GM18498 (cell line): ENCODE measurements at regions not wholly inside any gene's neighbourhood (a gene's known extent, or its start where the extent isn't known, plus 50 kb on each side); places are given as distances from the start of the nearest gene placed in this dataset.

Experiments used
- ATAC-seq: cut with Tn5 transposase; IDR thresholded peaks from one replicate; pipeline ENCODE4 v1.9.1; 2021; ENCODE audit warnings: mild to moderate bottlenecking, moderate library complexity; ENCODE audit not compliant: unreplicated experiment

GRCh38 chr7:21077602-21078001, 290.9 kb upstream of the SP8 start:
- no peak for ATAC-seq

GRCh38 chr7:21084286-21084685, 297.6 kb upstream of the SP8 start:
- no peak for ATAC-seq

DNA sequence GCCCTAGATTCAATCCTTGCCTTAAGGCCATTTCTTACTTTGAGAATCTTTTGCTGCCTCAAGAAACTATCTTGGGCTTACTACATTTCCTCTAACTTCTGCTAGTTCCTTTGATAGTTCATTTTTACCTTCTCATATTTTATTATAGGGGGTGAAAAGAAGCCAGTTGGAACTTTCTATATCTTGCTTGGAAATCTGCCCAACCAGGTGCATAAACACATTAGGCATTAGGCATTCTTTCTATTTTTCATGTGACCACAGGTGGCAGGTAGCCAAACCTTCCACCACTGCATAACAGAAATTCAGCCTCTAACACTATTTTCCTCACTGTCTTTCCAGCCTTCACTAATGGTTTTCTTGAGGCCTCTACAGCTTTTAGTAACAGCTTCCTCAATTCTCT, 300.0 kb upstream of the SP8 start:
- no peak for ATAC-seq

DNA sequence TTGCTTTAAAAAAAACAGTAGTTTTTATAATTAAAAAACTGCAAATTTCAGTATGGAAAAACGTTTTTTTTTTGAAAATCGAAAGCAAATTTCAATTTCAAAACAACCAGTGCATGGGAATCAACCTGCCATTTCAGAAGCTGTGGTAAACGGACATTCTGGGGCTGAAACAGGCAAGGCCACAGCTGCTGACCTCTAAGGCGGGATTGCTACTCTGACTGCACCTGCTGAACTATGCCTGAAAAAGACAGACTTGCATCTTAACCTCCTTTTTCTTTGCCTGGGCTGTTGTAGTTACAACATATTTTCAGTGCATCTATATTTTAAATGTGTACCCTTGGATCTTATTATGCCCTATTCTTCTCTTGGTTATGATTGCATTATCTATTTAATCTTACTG, 303.0 kb upstream of the SP8 start:
- no peak for ATAC-seq

DNA sequence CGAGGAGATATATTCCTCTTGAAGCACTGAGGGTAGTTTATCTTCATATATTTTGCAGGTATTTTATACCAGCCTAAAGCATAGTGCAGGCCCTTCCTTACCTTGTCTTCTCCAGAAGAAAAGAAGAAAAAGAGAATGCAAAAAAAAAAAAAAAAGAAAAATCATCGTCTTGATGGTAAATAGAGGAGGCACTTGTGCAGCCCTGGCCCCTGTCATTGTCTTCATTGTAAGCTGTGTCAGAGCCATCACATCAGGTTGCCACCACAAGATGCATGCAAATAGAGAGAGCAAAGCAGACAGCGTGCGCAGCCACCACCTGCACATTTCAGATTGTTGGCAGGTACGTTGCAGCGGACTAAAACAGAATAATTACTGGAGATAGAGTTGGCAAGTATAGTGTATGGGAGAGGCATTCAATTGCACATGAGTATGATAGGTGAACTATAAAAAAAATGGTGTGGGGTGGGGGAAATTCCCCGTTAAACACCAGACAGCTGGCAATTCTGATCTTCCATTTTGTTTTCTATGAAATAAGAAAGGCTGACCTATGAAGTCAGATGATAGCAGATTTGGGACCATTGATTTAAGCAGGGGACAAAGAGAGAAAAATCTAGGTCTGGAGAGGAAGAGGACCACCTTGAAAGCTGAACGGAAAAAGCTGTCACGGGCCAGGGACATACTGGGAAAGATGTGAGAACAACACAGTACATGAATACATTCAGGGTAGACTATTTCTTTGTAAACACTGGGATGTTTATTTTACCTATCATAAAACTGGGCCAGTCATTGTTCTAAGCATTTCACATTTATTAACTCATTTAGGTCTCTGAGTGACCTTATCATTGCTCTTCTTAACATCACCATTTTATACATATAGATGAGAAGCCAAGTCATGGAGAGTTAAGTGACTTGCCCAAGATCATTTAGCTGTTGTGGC, 306.3 kb upstream of the SP8 start:
- no peak for ATAC-seq

- no peak for ATAC-seq
Measured at GRCh38 chr7:21094589-21094988, 307.9 kb upstream of the SP8 start.

DNA sequence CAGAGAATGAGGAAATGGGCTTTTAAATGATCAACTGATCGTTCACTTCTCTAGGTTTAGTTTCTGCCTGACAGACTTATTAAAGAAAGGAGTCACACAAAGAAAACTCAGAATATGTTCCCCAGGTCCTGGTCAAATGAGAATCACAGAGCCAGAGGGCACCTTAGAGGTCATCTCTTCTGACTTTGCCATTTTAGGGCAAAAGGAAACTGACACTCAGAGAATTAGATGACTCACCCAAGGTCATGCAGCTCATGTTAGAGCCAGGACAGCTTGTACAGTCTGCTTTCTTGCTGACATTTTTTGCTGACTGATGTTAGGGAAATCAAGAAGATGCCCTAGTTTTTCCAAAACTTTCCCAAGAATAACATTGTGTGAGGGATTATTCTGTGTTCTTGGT, 312.7 kb upstream of the SP8 start:
- ATAC-seq = no peak

DNA sequence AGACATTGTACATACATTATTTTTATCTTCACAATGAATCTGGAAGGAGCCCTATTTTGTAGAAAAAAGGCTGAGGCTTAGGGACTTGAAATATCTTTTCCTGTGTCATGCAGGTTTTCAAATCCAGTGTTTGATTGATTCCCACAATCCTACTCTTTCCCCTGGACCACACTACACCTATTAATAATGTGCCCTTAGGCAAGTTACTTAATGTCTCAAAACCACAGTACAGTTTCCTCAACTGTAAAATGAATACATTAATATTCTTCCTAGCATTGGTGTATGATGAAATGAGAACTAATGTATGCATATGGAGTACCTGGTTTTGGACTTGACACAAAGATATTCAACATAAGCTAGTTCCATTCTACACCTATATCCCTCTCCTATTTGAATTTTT, 313.3 kb upstream of the SP8 start:
- ATAC-seq = no peak

DNA sequence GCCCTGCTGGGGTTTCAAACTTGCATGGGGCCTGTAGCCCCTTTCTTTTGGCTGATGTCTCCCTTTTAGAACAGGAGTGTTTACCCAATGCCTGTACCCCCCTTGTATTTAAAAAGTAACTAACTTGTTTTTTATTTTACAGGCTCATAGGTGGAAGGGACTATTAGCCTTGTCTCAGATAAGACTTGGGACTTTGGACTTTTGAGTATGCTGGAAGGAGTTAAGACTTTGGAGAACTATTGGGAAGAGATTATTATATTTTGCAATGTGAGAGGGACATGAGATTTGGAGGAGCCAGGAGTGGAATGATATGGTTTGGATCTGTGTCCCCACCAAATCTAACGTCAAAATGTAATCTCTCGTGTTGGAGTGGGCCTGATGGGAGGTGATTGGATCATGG, 314.9 kb upstream of the SP8 start:
- ATAC-seq = no peak

DNA sequence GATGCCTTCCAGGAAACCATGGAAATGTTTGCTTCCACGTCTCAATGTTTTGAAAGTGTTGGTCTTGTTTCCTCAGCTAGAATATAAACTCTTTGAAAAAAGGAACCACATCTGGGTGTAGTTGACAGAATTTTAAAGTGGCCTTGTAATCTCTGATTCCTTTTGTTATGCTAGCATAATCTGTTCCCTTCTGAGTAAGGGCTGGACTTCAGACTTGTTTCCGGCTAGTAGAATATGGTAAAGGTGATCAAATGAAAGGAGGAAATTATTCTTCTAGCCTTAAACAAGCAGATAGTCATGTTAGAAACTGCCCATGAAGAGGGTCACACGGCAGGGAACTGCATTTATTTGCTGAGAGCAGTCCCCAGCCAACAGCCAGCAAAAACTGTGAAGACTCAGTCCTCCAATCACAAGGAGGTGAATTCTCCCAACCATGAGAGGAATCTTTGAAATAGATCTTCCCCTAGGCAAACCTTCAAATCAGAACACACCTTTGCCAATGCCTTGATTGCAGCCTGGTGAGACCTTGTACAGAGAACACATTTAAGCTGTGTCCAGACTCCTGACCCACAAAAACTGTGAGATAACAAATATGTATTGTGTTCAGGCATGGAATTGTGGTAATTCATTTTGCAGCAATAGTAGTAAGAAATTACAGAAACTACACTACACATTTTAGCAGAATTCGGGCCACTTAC, 316.9 kb upstream of the SP8 start:
- no peak for ATAC-seq

GRCh38 chr7:21104124-21104500, 317.4 kb upstream of the SP8 start:
- ATAC-seq = no peak

GRCh38 chr7:21106296-21106732, 319.6 kb upstream of the SP8 start:
- ATAC-seq = no peak

DNA sequence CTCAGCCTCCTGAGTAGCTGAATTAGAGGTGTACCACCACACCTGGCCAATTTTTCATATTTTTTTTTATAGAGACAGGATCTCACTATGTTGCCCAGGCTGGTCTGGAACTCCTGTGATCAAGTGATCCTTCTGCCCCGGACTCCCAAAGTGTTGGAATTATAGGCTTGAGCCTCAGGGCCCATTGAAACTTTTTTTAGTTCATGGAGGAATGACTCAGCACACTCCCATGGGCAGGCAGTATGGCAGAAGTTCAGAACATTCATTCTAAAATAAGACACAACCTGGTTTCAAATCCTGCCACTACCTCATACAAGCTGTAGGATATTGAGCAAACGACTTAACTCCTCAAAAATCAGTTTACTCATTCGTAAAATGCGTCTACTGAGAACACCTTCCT, 320.4 kb upstream of the SP8 start:
- no peak for ATAC-seq

- no peak for ATAC-seq
Measured at GRCh38 chr7:21108182-21108581, 319.7 kb upstream of the SP4 start.

GRCh38 chr7:21113609-21114415, 314.1 kb upstream of the SP4 start:
- ATAC-seq = no peak

DNA sequence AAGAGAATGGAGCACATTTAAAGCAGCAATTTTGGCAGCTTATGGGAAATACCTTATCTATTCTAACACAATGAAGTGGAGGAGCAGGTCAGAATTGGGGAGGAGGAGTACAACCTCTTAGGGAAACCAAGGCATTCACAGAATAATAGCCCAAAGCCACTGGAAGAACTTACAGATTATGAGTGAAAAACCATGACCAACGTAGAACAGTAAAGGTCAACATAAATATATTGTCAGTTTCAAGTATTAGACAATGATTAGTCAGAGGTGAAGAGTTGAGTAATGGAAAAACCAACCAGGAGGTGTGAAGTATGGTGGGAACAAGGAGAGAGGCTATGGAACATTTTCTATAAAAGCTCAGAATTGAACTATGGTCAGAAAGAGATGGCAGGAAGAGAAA, 304.3 kb upstream of the SP4 start:
- ATAC-seq = no peak

DNA sequence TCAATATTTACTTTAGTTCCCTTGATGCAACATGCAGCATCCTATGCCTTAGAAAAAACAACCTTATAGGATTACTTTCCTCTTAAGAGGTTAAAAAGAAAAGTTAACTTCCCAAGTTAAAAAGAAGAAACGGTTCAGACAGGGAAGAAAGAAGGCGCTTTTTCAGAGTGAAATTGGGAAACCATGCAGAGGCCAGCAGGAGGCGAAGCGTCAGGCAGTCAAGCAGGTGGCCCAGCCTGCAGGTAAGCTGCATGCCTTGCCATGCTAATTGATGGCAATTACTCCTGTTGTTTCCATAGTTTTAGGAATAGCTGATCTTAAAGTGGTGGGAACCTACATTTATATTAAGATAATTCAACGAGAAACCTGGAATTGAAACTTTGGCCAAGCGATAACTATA, 302.6 kb upstream of the SP4 start:
- ATAC-seq = no peak

GRCh38 chr7:21128062-21128817, 299.6 kb upstream of the SP4 start:
- ATAC-seq = no peak

DNA sequence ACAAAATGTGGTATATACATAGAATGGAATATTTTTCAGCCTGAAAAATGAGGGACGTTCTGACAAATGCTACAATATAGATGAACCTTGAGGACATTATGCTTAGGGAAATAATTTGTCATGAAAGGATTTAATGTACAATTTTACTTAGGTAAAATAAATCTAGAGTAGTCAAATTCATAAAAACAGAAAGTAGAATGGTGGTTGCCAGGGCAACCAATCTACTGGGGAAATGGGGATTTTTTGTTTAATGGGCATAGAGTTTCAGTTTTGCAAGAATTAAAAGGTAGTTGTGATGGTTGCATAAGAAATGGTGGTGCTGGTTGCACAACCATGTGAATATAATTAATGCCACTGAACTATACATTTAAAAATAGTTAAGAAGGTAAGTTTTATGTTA, 296.0 kb upstream of the SP4 start:
- ATAC-seq = no peak

GRCh38 chr7:21134631-21135030, 293.3 kb upstream of the SP4 start:
- ATAC-seq = no peak

GRCh38 chr7:21135437-21135836, 292.4 kb upstream of the SP4 start:
- no peak for ATAC-seq
